Skeletal muscle tissue (tissue), 3 donors: ENCODE measurements at regions not wholly inside any gene's neighbourhood (a gene's known extent, or its start where the extent isn't known, plus 50 kb on each side); places are given as distances from the start of the nearest gene placed in this dataset.

Experiments
- H3K27ac ChIP-seq: one replicate; pipeline ENCODE4 v1.7.0; 2013; ENCODE audit warnings: mild to moderate bottlenecking, low read depth, low read length, inconsistent platforms
- H3K27me3 ChIP-seq, 3 donors: one replicate each; pipeline ENCODE4 v1.7.0; 2013; ENCODE audit warnings: low read length in 3 of 3; ENCODE audit not compliant: control insufficient read depth in 3 of 3, insufficient read depth in 3 of 3
- H3K36me3 ChIP-seq, 3 donors: one replicate each; pipeline ENCODE4 v1.7.0; 2013; ENCODE audit warnings: low read length in 3 of 3; ENCODE audit not compliant: control insufficient read depth in 3 of 3, insufficient read depth in 3 of 3
- H3K4me1 ChIP-seq, 3 donors: one replicate each; pipeline ENCODE4 v1.7.0; 2013; ENCODE audit warnings: low read length in 3 of 3, mild to moderate bottlenecking in 3 of 3; ENCODE audit not compliant: control insufficient read depth in 3 of 3, insufficient read depth in 3 of 3
- H3K4me3 ChIP-seq, 3 donors: one replicate each; pipeline ENCODE4 v1.7.0; 2013; ENCODE audit warnings: low read length in 3 of 3
- H3K9ac ChIP-seq, 3 donors: one replicate each; pipeline ENCODE4 v1.7.0; 2013; ENCODE audit warnings: low read length in 3 of 3, mild to moderate bottlenecking in 3 of 3, moderate library complexity in 2 of 3, low read depth in 1 of 3
- H3K9me3 ChIP-seq, 3 donors: one replicate each; pipeline ENCODE4 v1.7.0; 2013; ENCODE audit warnings: low read length in 3 of 3; ENCODE audit not compliant: control insufficient read depth in 3 of 3
- donor health status: Osteomylitis.

- no peak overlapping the region for H3K27ac ChIP-seq
- H3K4me1 ChIP-seq: no peaks in the 10 kb centered on the region
- no peak overlapping the region for H3K9ac ChIP-seq
- H3K9me3 ChIP-seq: no peaks in the 10 kb centered on the region
- H3K36me3 ChIP-seq: no peaks in the 10 kb centered on the region
- H3K27me3 ChIP-seq: no peaks in the 10 kb centered on the region
- no peak overlapping the region for H3K4me3 ChIP-seq
Measured at GRCh38 chr10:44716470-44717015, 194.6 kb upstream of the TMEM72 start.

GRCh38 chr10:44723082-44723481 lies 188.1 kb upstream of the TMEM72 start:
- Histone ChIP-seq H3K27ac (no peak overlapping the region), H3K27me3 (no peaks in the 10 kb centered on the region), H3K9ac (no peak overlapping the region), H3K4me1 (peaks cover 4 to 5% (median 4%) of the 10 kb centered on the region in 3 donors), H3K9me3 (no peaks in the 10 kb centered on the region), H3K36me3 (no peaks in the 10 kb centered on the region), H3K4me3 (no peak overlapping the region)

- H3K36me3 ChIP-seq: no peaks in the 10 kb centered on the region
- H3K4me3 ChIP-seq: peak overlapping the region in 1 of 3 donors; percentile 15
- H3K9ac ChIP-seq: no peak overlapping the region
- no peaks in the 10 kb centered on the region for H3K27me3 ChIP-seq
- peaks cover 4 to 5% (median 4%) of the 10 kb centered on the region in 3 donors for H3K4me1 ChIP-seq
- no peak overlapping the region for H3K27ac ChIP-seq
- no peaks in the 10 kb centered on the region for H3K9me3 ChIP-seq
Measured at GRCh38 chr10:44723619-44724325, 187.4 kb upstream of the TMEM72 start.

GRCh38 chr10:44724415-44725174 lies 186.5 kb upstream of the TMEM72 start:
- no peaks in the 10 kb centered on the region for H3K9me3 ChIP-seq
- no peaks in the 10 kb centered on the region for H3K36me3 ChIP-seq
- no peak overlapping the region for H3K9ac ChIP-seq
- H3K4me1 ChIP-seq: peaks cover 4 to 5% (median 4%) of the 10 kb centered on the region in 3 donors
- no peak overlapping the region for H3K27ac ChIP-seq
- no peaks in the 10 kb centered on the region for H3K27me3 ChIP-seq
- H3K4me3 ChIP-seq: no peak overlapping the region

- Histone ChIP-seq H3K36me3 (no peaks in the 10 kb centered on the region), H3K27me3 (no peaks in the 10 kb centered on the region), H3K27ac (no peak overlapping the region), H3K4me3 (no peak overlapping the region), H3K9ac (no peak overlapping the region), H3K4me1 (peaks cover 4 to 5% (median 4%) of the 10 kb centered on the region in 3 donors), H3K9me3 (no peaks in the 10 kb centered on the region)
Measured at GRCh38 chr10:44725404-44725803, 185.7 kb upstream of the TMEM72 start.

GRCh38 chr10:44731283-44731682 lies 179.9 kb upstream of the TMEM72 start:
- Histone ChIP-seq H3K27me3 (no peaks in the 10 kb centered on the region), H3K4me1 (no peaks in the 10 kb centered on the region), H3K36me3 (no peaks in the 10 kb centered on the region), H3K4me3 (no peak overlapping the region), H3K27ac (no peak overlapping the region), H3K9me3 (no peaks in the 10 kb centered on the region), H3K9ac (no peak overlapping the region)

GRCh38 chr10:44733501-44734488 lies 177.3 kb upstream of the TMEM72 start:
- Histone ChIP-seq H3K36me3 (no peaks in the 10 kb centered on the region), H3K27ac (no peak overlapping the region), H3K4me3 (no peak overlapping the region), H3K9me3 (no peaks in the 10 kb centered on the region), H3K4me1 (no peaks in the 10 kb centered on the region), H3K27me3 (no peaks in the 10 kb centered on the region), H3K9ac (no peak overlapping the region)

- Histone ChIP-seq H3K36me3 (no peaks in the 10 kb centered on the region), H3K27ac (no peak overlapping the region), H3K9ac (no peak overlapping the region), H3K4me1 (no peaks in the 10 kb centered on the region), H3K9me3 (no peaks in the 10 kb centered on the region), H3K4me3 (no peak overlapping the region), H3K27me3 (no peaks in the 10 kb centered on the region)
Measured at GRCh38 chr10:44742248-44742647, 168.9 kb upstream of the TMEM72 start.

GRCh38 chr10:44743535-44743934 lies 167.6 kb upstream of the TMEM72 start:
- Histone ChIP-seq H3K9me3 (no peaks in the 10 kb centered on the region), H3K4me3 (no peak overlapping the region), H3K27ac (no peak overlapping the region), H3K36me3 (no peaks in the 10 kb centered on the region), H3K9ac (no peak overlapping the region), H3K27me3 (no peaks in the 10 kb centered on the region), H3K4me1 (no peaks in the 10 kb centered on the region)
